Loucy (cell line): ENCODE measurements at regions not wholly inside any gene's neighbourhood (a gene's known extent, or its start where the extent isn't known, plus 50 kb on each side); places are given as distances from the start of the nearest gene placed in this dataset.

Experiments used
- EZH2phosphoT487 ChIP-seq: fragments of 200-600 bp; IDR thresholded peaks from 2 replicates; pipeline ENCODE4 v1.6.1; 2018; ENCODE audit warnings: antibody characterized with exemption, mild to moderate bottlenecking, moderate library complexity, borderline replicate concordance
- TF ChIP-seq, protein P1 (sequence below): fragments of 200-600 bp; sonication (generic); conservative IDR thresholded peaks from 2 replicates; pipeline ENCODE4 v1.5.1; 2014; ENCODE audit warnings: mild to moderate bottlenecking, antibody characterized with exemption, low read length

DNA sequence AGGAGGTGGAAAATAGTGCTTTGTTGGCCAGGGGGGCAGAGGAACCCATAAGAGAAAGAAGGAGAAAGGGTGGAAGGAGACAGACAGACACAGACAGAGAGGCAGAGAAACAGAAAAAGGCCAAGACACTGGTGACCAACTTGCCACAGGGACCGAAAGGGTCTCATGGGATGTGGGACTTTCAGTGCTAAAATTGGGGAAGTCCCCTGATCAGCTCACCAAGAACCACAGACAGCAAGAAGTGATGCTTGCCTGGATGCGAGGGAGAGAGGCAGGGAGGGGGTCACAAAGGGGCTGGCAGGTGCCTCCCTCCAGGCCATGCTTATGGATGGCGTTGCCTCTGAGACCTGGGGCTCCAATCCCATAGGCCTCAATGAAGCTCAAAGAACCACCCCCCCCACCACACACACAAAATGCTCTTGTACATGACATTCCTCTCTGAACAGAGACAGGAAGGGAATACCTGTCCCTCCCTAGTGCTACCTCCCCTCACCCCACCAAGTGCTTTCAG lies 413.4 kb downstream of the MN1 start:
- TF ChIP-seq, protein P1, sequence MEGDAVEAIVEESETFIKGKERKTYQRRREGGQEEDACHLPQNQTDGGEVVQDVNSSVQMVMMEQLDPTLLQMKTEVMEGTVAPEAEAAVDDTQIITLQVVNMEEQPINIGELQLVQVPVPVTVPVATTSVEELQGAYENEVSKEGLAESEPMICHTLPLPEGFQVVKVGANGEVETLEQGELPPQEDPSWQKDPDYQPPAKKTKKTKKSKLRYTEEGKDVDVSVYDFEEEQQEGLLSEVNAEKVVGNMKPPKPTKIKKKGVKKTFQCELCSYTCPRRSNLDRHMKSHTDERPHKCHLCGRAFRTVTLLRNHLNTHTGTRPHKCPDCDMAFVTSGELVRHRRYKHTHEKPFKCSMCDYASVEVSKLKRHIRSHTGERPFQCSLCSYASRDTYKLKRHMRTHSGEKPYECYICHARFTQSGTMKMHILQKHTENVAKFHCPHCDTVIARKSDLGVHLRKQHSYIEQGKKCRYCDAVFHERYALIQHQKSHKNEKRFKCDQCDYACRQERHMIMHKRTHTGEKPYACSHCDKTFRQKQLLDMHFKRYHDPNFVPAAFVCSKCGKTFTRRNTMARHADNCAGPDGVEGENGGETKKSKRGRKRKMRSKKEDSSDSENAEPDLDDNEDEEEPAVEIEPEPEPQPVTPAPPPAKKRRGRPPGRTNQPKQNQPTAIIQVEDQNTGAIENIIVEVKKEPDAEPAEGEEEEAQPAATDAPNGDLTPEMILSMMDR, result no peak
- no peak for TF ChIP-seq EZH2phosphoT487
